ENCODE measurements at regions not wholly inside any gene's neighbourhood (a gene's known extent, or its start where the extent isn't known, plus 50 kb on each side); places are given as distances from the start of the nearest gene placed in this dataset.

DNA sequence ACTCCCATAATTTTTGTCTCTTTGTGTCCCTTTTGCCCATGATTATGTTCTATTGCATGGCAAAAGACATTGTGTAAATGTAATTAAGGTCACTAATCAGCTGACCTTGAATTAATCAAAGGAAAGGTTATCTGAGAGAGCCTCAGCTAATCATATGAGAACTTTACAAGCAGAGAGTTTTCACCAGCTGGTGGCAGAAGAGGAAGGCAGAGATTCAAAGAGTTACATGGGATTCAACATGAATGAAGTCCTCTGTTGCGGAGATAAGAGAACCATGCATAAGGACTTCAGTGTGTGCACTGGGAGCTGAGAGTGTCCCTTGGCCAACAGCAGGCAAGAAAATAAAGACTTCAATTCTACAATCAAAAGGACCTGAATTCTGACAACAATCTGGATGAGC is 494.1 kb upstream of the ARID1B start:
- Histone ChIP-seq H3K27ac (ENCODE audit: poor library complexity, severe bottlenecking) (no peak overlapping the region), H3K4me3 (ENCODE audit: severe bottlenecking) (no peak overlapping the region), H3K27me3 (ENCODE audit: insufficient read depth, poor library complexity, severe bottlenecking) (no peaks in the 10 kb centered on the region), H3K4me1 (ENCODE audit: insufficient read depth, poor library complexity, severe bottlenecking) (no peaks in the 10 kb centered on the region), H3K9me3 (ENCODE audit: severe bottlenecking) (no peaks in the 10 kb centered on the region), H3K36me3 (ENCODE audit: low read depth) (no peaks in the 10 kb centered on the region)
- no peak for TF ChIP-seq CTCF (IDR thresholded peaks at IDR 0.05; ENCODE audit: poor library complexity, severe bottlenecking)
- DNase-seq (ENCODE audit: low spot score), result no peak
- no peak for ATAC-seq (ENCODE audit: low read depth)

- Histone ChIP-seq H3K9me3 (ENCODE audit: severe bottlenecking) (no peaks in the 10 kb centered on the region), H3K4me1 (ENCODE audit: insufficient read depth, poor library complexity, severe bottlenecking) (no peaks in the 10 kb centered on the region), H3K4me3 (ENCODE audit: severe bottlenecking) (no peak overlapping the region), H3K36me3 (ENCODE audit: low read depth) (no peaks in the 10 kb centered on the region), H3K27me3 (ENCODE audit: insufficient read depth, poor library complexity, severe bottlenecking) (no peaks in the 10 kb centered on the region), H3K27ac (ENCODE audit: poor library complexity, severe bottlenecking) (no peak overlapping the region)
- no peak for TF ChIP-seq CTCF (IDR thresholded peaks at IDR 0.05; ENCODE audit: poor library complexity, severe bottlenecking)
- DNase-seq (ENCODE audit: low spot score), result no peak
- no peak for ATAC-seq (ENCODE audit: low read depth)
Measured at GRCh38 chr6:156282087-156282486, 495.1 kb upstream of the ARID1B start.

DNA sequence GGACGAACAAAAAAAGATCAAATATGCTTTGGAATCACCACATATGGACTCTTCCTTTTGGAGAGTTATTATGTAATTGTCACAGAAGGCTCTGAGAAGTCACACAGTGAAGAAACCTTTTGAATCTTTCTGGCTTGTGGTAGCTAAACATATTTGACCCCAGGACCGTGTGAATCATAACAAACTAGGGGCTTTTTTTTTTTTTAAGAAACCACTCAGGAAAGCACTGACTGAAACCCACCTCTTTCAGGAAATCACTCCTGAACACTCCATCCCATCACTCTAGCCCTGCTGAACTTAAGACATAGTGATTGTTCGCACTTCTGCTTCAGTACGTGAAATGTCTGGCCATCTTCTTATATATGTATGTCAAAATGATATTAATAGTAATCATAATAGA is 495.9 kb upstream of the ARID1B start:
- ATAC-seq (ENCODE audit: low read depth) (no peak), DNase-seq (ENCODE audit: low spot score) (no peak)
- Histone ChIP-seq H3K9me3 (ENCODE audit: severe bottlenecking) (no peaks in the 10 kb centered on the region), H3K27ac (ENCODE audit: poor library complexity, severe bottlenecking) (no peak overlapping the region), H3K4me3 (ENCODE audit: severe bottlenecking) (no peak overlapping the region), H3K27me3 (ENCODE audit: insufficient read depth, poor library complexity, severe bottlenecking) (no peaks in the 10 kb centered on the region), H3K4me1 (ENCODE audit: insufficient read depth, poor library complexity, severe bottlenecking) (no peaks in the 10 kb centered on the region), H3K36me3 (ENCODE audit: low read depth) (no peaks in the 10 kb centered on the region)
- no peak for TF ChIP-seq CTCF (IDR thresholded peaks at IDR 0.05; ENCODE audit: poor library complexity, severe bottlenecking)

DNA sequence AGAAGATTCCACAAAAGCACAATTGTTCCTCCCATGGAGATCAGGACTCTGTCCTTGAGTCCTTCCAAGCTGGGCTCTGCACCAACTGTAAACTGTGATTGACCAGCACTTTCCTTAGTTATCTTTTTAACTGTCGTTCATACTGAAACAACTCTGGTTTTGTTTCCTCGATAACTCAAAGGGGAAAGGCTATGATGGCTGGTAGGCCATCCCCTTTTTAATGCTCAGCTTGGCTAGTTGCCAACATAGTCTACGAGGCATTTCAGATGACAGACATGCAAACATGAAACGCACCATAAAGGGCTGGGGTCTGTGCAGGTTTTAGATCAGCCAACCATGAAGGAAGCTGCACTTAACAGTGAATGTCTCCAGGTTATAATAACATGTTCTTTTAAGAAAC is 497.1 kb upstream of the ARID1B start:
- no peak for ATAC-seq (ENCODE audit: low read depth)
- no peaks in the 10 kb centered on the region for H3K4me1 ChIP-seq (ENCODE audit: insufficient read depth, poor library complexity, severe bottlenecking)
- TF ChIP-seq CTCF (IDR thresholded peaks at IDR 0.05; ENCODE audit: poor library complexity, severe bottlenecking), result no peak
- DNase-seq (ENCODE audit: low spot score), result no peak
- H3K27me3 ChIP-seq (ENCODE audit: insufficient read depth, poor library complexity, severe bottlenecking), result no peaks in the 10 kb centered on the region
- no peak overlapping the region for H3K4me3 ChIP-seq (ENCODE audit: severe bottlenecking)
- H3K27ac ChIP-seq (ENCODE audit: poor library complexity, severe bottlenecking), result no peak overlapping the region
- no peaks in the 10 kb centered on the region for H3K36me3 ChIP-seq (ENCODE audit: low read depth)
- H3K9me3 ChIP-seq (ENCODE audit: severe bottlenecking), result no peaks in the 10 kb centered on the region

DNA sequence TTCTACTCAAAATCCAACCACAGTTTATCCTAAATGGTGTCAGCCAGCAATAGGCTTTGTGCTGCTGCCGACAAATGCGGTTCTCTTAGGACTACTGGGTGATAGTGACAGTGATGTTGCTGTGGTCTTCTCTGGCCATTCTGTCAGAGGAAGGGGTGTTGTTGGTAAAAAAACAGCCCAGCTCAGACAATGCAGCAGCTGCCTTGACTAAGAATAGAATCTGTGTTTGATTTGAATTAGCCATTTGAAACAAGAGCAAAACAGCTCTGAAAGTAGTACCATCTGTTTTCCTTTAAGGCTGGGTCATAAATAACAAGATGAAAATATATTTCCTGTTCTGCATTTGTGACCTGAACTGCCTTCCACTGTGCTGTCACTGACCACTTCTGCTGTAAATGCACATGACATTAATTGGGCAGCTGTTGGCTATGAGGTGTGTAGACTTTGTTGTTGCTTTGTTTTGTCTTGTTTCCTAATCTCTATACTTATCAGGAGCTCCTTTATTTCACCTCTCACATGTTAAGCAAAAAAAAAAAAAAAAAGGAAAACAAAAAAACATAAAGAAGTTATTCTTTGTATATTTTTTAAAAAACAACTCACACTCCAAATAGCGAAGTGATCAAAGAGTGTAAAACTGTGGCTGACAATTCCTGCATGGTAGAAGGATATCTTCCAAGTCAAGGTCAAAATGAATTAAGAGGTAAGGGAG is 497.8 kb upstream of the ARID1B start:
- Histone ChIP-seq H3K27ac (ENCODE audit: poor library complexity, severe bottlenecking) (no peak overlapping the region), H3K4me1 (ENCODE audit: insufficient read depth, poor library complexity, severe bottlenecking) (no peaks in the 10 kb centered on the region), H3K27me3 (ENCODE audit: insufficient read depth, poor library complexity, severe bottlenecking) (no peaks in the 10 kb centered on the region), H3K4me3 (ENCODE audit: severe bottlenecking) (no peak overlapping the region), H3K36me3 (ENCODE audit: low read depth) (no peaks in the 10 kb centered on the region), H3K9me3 (ENCODE audit: severe bottlenecking) (no peaks in the 10 kb centered on the region)
- ATAC-seq (ENCODE audit: low read depth) (no peak), DNase-seq (ENCODE audit: low spot score) (no peak)
- no peak for TF ChIP-seq CTCF (IDR thresholded peaks at IDR 0.05; ENCODE audit: poor library complexity, severe bottlenecking)

Measured in RWPE2 (cell line).